ENCODE measurements at regions not wholly inside any gene's neighbourhood (a gene's known extent, or its start where the extent isn't known, plus 50 kb on each side); places are given as distances from the start of the nearest gene placed in this dataset.

GRCh38 chr1:201648907-201649721 lies 110.2 kb downstream of the NAV1 start:
- peak overlapping the region; percentile 91 for H3K27ac ChIP-seq
- TF ChIP-seq ZFX (IDR thresholded peaks at IDR 0.05; ENCODE audit: borderline replicate concordance) (no peak), CTCF (IDR thresholded peaks at IDR 0.05) (no peak)

- peak overlapping the region; percentile 91 for H3K27ac ChIP-seq
- TF ChIP-seq CTCF (IDR thresholded peaks at IDR 0.05) (no peak), ZFX (IDR thresholded peaks at IDR 0.05; ENCODE audit: borderline replicate concordance) (no peak)
Measured at GRCh38 chr1:201649761-201650622, 111.1 kb downstream of the NAV1 start.

- peak overlapping the region; percentile 91 for H3K27ac ChIP-seq
Measured at GRCh38 chr1:201650623-201650933, 111.7 kb downstream of the NAV1 start.

GRCh38 chr1:201652181-201652580 lies 113.3 kb downstream of the NAV1 start:
- no peak overlapping the region for H3K27ac ChIP-seq

More at GRCh38 chr1:201650623-201650933, 111.7 kb downstream of the NAV1 start:
- TF ChIP-seq CTCF (IDR thresholded peaks at IDR 0.05) (no peak), ZFX (IDR thresholded peaks at IDR 0.05; ENCODE audit: borderline replicate concordance) (no peak)

GRCh38 chr1:201653233-201653632 lies 114.3 kb downstream of the NAV1 start:
- no peak for TF ChIP-seq ZFX (IDR thresholded peaks at IDR 0.05; ENCODE audit: borderline replicate concordance)
- no peak overlapping the region for H3K27ac ChIP-seq

More at GRCh38 chr1:201652181-201652580, 113.3 kb downstream of the NAV1 start:
- TF ChIP-seq CTCF (IDR thresholded peaks at IDR 0.05) (no peak), ZFX (IDR thresholded peaks at IDR 0.05; ENCODE audit: borderline replicate concordance) (no peak)

- TF ChIP-seq CTCF (IDR thresholded peaks at IDR 0.05) (no peak), ZFX (IDR thresholded peaks at IDR 0.05; ENCODE audit: borderline replicate concordance) (no peak)
- H3K27ac ChIP-seq, result no peak overlapping the region
Measured at GRCh38 chr1:201653883-201654282, 115.0 kb downstream of the NAV1 start.

GRCh38 chr1:201655243-201655642 lies 116.3 kb downstream of the NAV1 start:
- TF ChIP-seq CTCF (IDR thresholded peaks at IDR 0.05) (no peak; the same call in 1 of the 2 replicates), ZFX (IDR thresholded peaks at IDR 0.05; ENCODE audit: borderline replicate concordance) (no peak)
- no peak overlapping the region for H3K27ac ChIP-seq

All from 22Rv1 (cell line).